GM12878 (cell line): ENCODE measurements at regions not wholly inside any gene's neighbourhood (a gene's known extent, or its start where the extent isn't known, plus 50 kb on each side); places are given as distances from the start of the nearest gene placed in this dataset.

Source experiments
- ATAC-seq: fragments of 200-7000 bp; cut with Tn5 transposase; 3 replicates; pipeline ENCODE4 v1.9.1; 2020; ENCODE audit warnings: mild to moderate bottlenecking, moderate library complexity
- BruUV-seq: library from RNA; stranded (reverse); fragments of 400-500 nt; replicated peaks from 2 replicates; lab custom pipeline; 2021; lab: Mats Ljungman, UMichigan
- CTCF ChIA-PET: fragments of 300-600 bp; sonication (Branson Sonifier 250); formaldehyde crosslinking; extraction: SDS; loops from one replicate; lab custom pipeline; 2021; ENCODE audit warnings: inconsistent platforms; lab: Yijun Ruan, JAX
- POLR2A ChIA-PET: fragments of 350-600 bp; formaldehyde crosslinking; extraction: SDS; loops from one replicate; lab custom pipeline; 2021; ENCODE audit warnings: inconsistent platforms; lab: Charles Lee
- RAD21 ChIA-PET: fragments of 300-600 bp; sonication (Branson Sonifier 250); formaldehyde crosslinking; loops from one replicate; lab custom pipeline; 2023; ENCODE audit warnings: antibody characterized with exemption; ENCODE audit not compliant: unreplicated experiment; lab: Charles Lee
- SMC1A ChIA-PET: fragments of 300-600 bp; sonication (Branson Sonifier 250); formaldehyde crosslinking; loops from one replicate; lab custom pipeline; 2023; ENCODE audit not compliant: unreplicated experiment, uncharacterized antibody; lab: Charles Lee
- DNase-seq: peaks from one replicate; pipeline ENCODE4 v3.0.0-alpha.2; 2011; ENCODE audit warnings: low read depth, low spot score
- FAIRE-seq: peaks from 3 replicates; lab custom pipeline; 2011; peaks lifted over from hg19 to GRCh38; lab: Jason Lieb, UNC
- H2AFZ ChIP-seq: 2 replicates; pipeline ENCODE4 v1.6.0; 2011; ENCODE audit warnings: low read depth, low read length, control low read depth; ENCODE audit not compliant: control insufficient read depth
- H3K27ac ChIP-seq: 2 replicates; pipeline ENCODE4 v1.5.1; 2011; ENCODE audit warnings: control low read depth; ENCODE audit not compliant: control insufficient read depth, insufficient read depth
- H3K27me3 ChIP-seq, 2 experiments: replicated peaks in 1 of 2; 2 replicates each; pipeline versions ENCODE4 v1.6.0 to v1.6.1; 2011; ENCODE audit warnings: low read length in 1 of 2; ENCODE audit not compliant: control insufficient read depth in 2 of 2, insufficient read depth in 2 of 2
- H3K36me3 ChIP-seq, 2 experiments: 2 replicates each; pipeline ENCODE4 v1.5.1; 2011; ENCODE audit warnings: low read length in 1 of 2; ENCODE audit not compliant: control insufficient read depth in 2 of 2, insufficient read depth in 2 of 2
- H3K4me1 ChIP-seq: 2 replicates; pipeline ENCODE4 v1.6.1; 2011; ENCODE audit warnings: mild to moderate bottlenecking, low read length, moderate library complexity, mixed read lengths; ENCODE audit not compliant: control insufficient read depth, insufficient read depth
- H3K4me2 ChIP-seq: 2 replicates; pipeline ENCODE4 v1.6.0; 2011; ENCODE audit warnings: control low read depth; ENCODE audit not compliant: control insufficient read depth, insufficient read depth
- H3K4me3 ChIP-seq: fragments of 200-600 bp; sonication (generic); 2 replicates; pipeline ENCODE4 v1.5.1; 2016
- H3K79me2 ChIP-seq: 2 replicates; pipeline ENCODE4 v1.6.0; 2011; ENCODE audit warnings: low read length; ENCODE audit not compliant: control insufficient read depth, insufficient read depth
- H3K9ac ChIP-seq: 2 replicates; pipeline ENCODE4 v1.8.0; 2011; ENCODE audit warnings: low read length, control low read depth, mixed read lengths; ENCODE audit not compliant: control insufficient read depth, insufficient read depth
- H3K9me3 ChIP-seq: replicated peaks from 3 replicates; pipeline ENCODE4 v1.5.1; 2011; ENCODE audit warnings: mild to moderate bottlenecking, low read length; ENCODE audit not compliant: control insufficient read depth, insufficient read depth
- H4K20me1 ChIP-seq: 2 replicates; pipeline ENCODE4 v1.6.0; 2011; ENCODE audit not compliant: control insufficient read depth, insufficient read depth
- ETV6 ChIP-seq, 2 experiments: fragments of 450-650 bp in 1 of 2; IDR thresholded peaks in 1 of 2; conservative IDR thresholded peaks in 1 of 2; 2 replicates each; pipeline ENCODE4 v1.6.1; 2014; ENCODE audit warnings: antibody characterized with exemption in 1 of 2, borderline replicate concordance in 1 of 2, low read depth in 1 of 2, mild to moderate bottlenecking in 1 of 2, moderate library complexity in 1 of 2
- FOS ChIP-seq: IDR thresholded peaks from 3 replicates; pipeline ENCODE4 v1.6.1; 2011; ENCODE audit warnings: borderline replicate concordance; ENCODE audit not compliant: insufficient read length; ENCODE audit errors: extremely low read depth
- MEF2B ChIP-seq: fragments of 450-650 bp; IDR thresholded peaks from 2 replicates; pipeline ENCODE4 v1.6.1; 2018; ENCODE audit warnings: mild to moderate bottlenecking, moderate library complexity; ENCODE audit not compliant: partially characterized antibody, poor library complexity, severe bottlenecking
- MTA3 ChIP-seq: IDR thresholded peaks from 2 replicates; pipeline ENCODE4 v1.6.1; 2012; ENCODE audit warnings: low read length, inconsistent platforms, borderline replicate concordance
- NBN ChIP-seq: fragments of 450-650 bp; IDR thresholded peaks from 2 replicates; pipeline ENCODE4 v1.6.1; 2016
- ZBED1 ChIP-seq: IDR thresholded peaks from 2 replicates; pipeline ENCODE4 v1.6.1; 2016; ENCODE audit warnings: borderline replicate concordance
- whole genome bisulfite sequencing: methylation state at CpG from one replicate; pipeline ENCODE4 v1.1.6; 2016; ENCODE audit warnings: low lambda C conversion rate; ENCODE audit not compliant: insufficient replicate concordance, insufficient coverage; ENCODE audit errors: missing lambda C conversion rate; 5-methylcytosine and 5-hydroxymethylcytosine counted together
- in situ Hi-C: fragments of 300-500 bp; cut with MboI; formaldehyde crosslinking; loops from 9 replicates; pipeline ENCODE4 v1.14.3; 2018; ENCODE audit warnings: mixed read lengths
- intact Hi-C: fragments of 100-400 bp; cut with micrococcal nuclease; formaldehyde crosslinking; loops from one replicate; pipeline ENCODE4 v1.14.2; 2022; ENCODE audit not compliant: unreplicated experiment
- TF ChIP-seq, protein P1 (sequence below): IDR thresholded peaks from 2 replicates; pipeline ENCODE4 v1.6.1; 2011; ENCODE audit warnings: borderline replicate concordance, low read depth, mild to moderate bottlenecking, moderate library complexity, low read length; ENCODE audit not compliant: insufficient read depth, poor library complexity, severe bottlenecking
- TF ChIP-seq, protein P2 (sequence below): fragments of 450-650 bp; IDR thresholded peaks from 2 replicates; pipeline ENCODE4 v1.6.1; 2017; ENCODE audit warnings: mild to moderate bottlenecking, low read depth, inconsistent platforms; ENCODE audit not compliant: poor library complexity, severe bottlenecking

GRCh38 chr9:78678877-78679276, 382.0 kb downstream of the PSAT1 start:
- intact Hi-C loops: no loop called here
- Histone ChIP-seq H3K4me2 (no peak overlapping the region), H3K9me3 (no peaks in the 10 kb centered on the region), H3K4me1 (no peaks in the 10 kb centered on the region), H3K27ac (no peak overlapping the region), H3K79me2 (no peaks in the 10 kb centered on the region), H3K4me3 (no peak overlapping the region), H3K27me3 (no peaks in the 10 kb centered on the region), H2AFZ (no peak overlapping the region), H3K9ac (no peak overlapping the region), H4K20me1 (no peaks in the 10 kb centered on the region), H3K36me3 (no peaks in the 10 kb centered on the region)
- ChIA-PET SMC1A (no interaction called here), RAD21 (no interaction called here), CTCF (no interaction called here), POLR2A (no interaction called here)
- in situ Hi-C loops: no loop called here
- no peak for ATAC-seq
- no TSS peak for BruUV-seq
- TF ChIP-seq, protein P1, sequence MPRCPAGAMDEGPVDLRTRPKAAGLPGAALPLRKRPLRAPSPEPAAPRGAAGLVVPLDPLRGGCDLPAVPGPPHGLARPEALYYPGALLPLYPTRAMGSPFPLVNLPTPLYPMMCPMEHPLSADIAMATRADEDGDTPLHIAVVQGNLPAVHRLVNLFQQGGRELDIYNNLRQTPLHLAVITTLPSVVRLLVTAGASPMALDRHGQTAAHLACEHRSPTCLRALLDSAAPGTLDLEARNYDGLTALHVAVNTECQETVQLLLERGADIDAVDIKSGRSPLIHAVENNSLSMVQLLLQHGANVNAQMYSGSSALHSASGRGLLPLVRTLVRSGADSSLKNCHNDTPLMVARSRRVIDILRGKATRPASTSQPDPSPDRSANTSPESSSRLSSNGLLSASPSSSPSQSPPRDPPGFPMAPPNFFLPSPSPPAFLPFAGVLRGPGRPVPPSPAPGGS: no peak
- TF ChIP-seq ETV6 (conservative IDR thresholded peaks at IDR 0.05 in 1 of 2, IDR thresholded peaks at IDR 0.05 in 1 of 2; ENCODE audit: borderline replicate concordance in 1 of 2, low read depth in 1 of 2): no peak
- no peak for TF ChIP-seq FOS
- TF ChIP-seq, protein P2, sequence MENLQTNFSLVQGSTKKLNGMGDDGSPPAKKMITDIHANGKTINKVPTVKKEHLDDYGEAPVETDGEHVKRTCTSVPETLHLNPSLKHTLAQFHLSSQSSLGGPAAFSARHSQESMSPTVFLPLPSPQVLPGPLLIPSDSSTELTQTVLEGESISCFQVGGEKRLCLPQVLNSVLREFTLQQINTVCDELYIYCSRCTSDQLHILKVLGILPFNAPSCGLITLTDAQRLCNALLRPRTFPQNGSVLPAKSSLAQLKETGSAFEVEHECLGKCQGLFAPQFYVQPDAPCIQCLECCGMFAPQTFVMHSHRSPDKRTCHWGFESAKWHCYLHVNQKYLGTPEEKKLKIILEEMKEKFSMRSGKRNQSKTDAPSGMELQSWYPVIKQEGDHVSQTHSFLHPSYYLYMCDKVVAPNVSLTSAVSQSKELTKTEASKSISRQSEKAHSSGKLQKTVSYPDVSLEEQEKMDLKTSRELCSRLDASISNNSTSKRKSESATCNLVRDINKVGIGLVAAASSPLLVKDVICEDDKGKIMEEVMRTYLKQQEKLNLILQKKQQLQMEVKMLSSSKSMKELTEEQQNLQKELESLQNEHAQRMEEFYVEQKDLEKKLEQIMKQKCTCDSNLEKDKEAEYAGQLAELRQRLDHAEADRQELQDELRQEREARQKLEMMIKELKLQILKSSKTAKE: no peak
- TF ChIP-seq MEF2B: no peak
- TF ChIP-seq ZBED1: no peak
- no peak for TF ChIP-seq MTA3
- TF ChIP-seq NBN: no peak
- DNase-seq: no peak
- 53% methylated on average over 5 of the region's 5 CpGs for WGBS
- no peak for FAIRE-seq
